Astrocyte of the cerebellum (primary cell): ENCODE measurements at regions not wholly inside any gene's neighbourhood (a gene's known extent, or its start where the extent isn't known, plus 50 kb on each side); places are given as distances from the start of the nearest gene placed in this dataset.
"Not testable (repeated sequence)": the region's sequence is repeated elsewhere in the genome, so short reads cannot be mapped to it uniquely, and the experiment has no call there.

Source experiments
- DNase-seq: peaks from one replicate; pipeline ENCODE4 v3.0.0-alpha.2; 2011; ENCODE audit warnings: low read depth
- H3K4me3 ChIP-seq: 2 replicates; pipeline ENCODE4 v1.5.1; 2011; ENCODE audit warnings: mild to moderate bottlenecking, low read depth, low read length, moderate library complexity
- CTCF ChIP-seq: IDR thresholded peaks from 2 replicates; pipeline ENCODE4 v1.5.1; 2012; ENCODE audit warnings: low read length, low read depth, moderate library complexity, mild to moderate bottlenecking; ENCODE audit errors: missing control alignments
- in situ Hi-C: cut with HindIII; loops from 2 replicates; pipeline ENCODE4 v1.10.0; 2017; ENCODE audit warnings: low sequenced_read_pairs

DNA sequence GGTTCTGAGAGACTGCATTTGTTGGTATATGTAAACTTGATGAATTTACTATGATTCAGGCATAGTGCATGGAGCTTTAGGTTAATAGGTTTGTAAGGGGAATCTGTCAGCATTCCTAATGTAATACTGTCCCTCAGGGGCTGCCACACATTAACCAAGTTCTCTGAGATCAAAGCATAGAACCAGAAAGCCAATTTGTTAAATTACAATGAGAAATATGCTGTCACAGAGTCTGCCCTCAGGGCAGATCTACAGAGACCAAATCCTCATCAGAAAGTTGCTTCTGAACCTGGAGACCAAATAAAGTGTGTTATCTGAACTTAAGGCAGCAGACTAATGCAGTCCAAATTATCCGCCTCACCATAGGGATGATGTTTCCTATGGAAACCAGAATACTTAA lies 250.8 kb upstream of the HTR1E start:
- in situ Hi-C loops, result no loop called here
- TF ChIP-seq CTCF, result no peak
- DNase-seq, result no peak
- H3K4me3 ChIP-seq, result no peak overlapping the region

DNA sequence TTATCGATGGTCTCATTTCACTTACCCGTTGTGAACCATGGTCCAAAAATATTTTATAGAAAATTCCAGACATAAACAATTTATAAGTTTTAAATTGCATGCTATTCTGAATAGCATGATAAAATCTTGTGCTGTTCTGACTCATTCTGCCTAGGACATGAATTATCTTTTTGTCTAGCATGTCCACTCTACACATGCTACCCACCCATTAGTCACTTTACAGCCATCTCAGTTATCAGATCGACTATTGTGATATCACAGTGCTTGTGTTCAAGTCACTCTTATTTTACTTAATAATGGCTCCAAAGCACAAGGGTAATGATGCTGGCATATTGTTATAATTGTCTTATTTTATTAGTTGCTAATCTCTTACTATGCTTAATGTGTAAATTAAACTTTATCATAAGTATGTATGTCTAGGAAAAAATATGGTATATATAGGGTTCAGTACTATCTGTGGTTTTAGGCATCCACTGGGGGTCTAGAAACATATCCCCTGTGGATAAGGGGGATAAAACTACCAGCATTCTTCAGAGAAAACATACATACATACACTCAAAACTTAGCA lies 252.0 kb upstream of the HTR1E start:
- in situ Hi-C loops, result no loop called here
- DNase-seq, result no peak
- no peak for TF ChIP-seq CTCF
- H3K4me3 ChIP-seq, result no peak overlapping the region

GRCh38 chr6:86683132-86683908 lies 254.0 kb upstream of the HTR1E start:
- no peak for TF ChIP-seq CTCF
- DNase-seq, result no peak
- in situ Hi-C loops, result no loop called here

GRCh38 chr6:86682297-86682696 lies 255.0 kb upstream of the HTR1E start:
- no peak overlapping the region for H3K4me3 ChIP-seq
- in situ Hi-C loops, result no loop called here
- no peak for DNase-seq
- TF ChIP-seq CTCF, result no peak

More at GRCh38 chr6:86683132-86683908, 254.0 kb upstream of the HTR1E start:
- H3K4me3 ChIP-seq, result no peak overlapping the region

- in situ Hi-C loops, H3K4me3 ChIP-seq, DNase-seq: not testable (repeated sequence)
Observed at GRCh38 chr6:86681140-86681539, 256.2 kb upstream of the HTR1E start.

- in situ Hi-C loops, H3K4me3 ChIP-seq, DNase-seq: not testable (repeated sequence)
Observed at GRCh38 chr6:86672125-86672524, 265.2 kb upstream of the HTR1E start.

DNA sequence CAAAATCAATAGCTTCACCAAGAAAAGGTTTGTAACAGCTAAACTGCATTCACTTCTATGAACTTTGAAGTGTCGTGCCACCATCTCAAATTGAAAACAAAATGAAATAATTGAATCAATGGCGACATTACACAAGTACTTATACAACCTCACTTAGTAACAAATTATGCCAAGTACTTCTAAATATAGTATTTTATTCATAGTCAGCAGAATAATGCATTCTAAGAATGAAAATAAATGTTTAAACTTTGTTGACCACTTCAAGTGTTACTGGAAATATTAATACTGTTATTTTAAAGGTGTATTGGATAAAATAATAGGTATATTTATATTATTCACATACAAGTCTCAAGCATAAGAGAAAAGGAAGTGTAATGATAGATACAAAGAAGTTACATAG lies 280.1 kb upstream of the HTR1E start:
- in situ Hi-C loops, result no loop called here

More for the DNA sequence above, 280.1 kb upstream of the HTR1E start:
- DNase-seq, result no peak
- H3K4me3 ChIP-seq, result no peak overlapping the region
- TF ChIP-seq CTCF, result no peak
